ENCODE measurements at regions not wholly inside any gene's neighbourhood (a gene's known extent, or its start where the extent isn't known, plus 50 kb on each side); places are given as distances from the start of the nearest gene placed in this dataset.
"Not testable (repeated sequence)": the region's sequence is repeated elsewhere in the genome, so short reads cannot be mapped to it uniquely, and the experiment has no call there.

DNA sequence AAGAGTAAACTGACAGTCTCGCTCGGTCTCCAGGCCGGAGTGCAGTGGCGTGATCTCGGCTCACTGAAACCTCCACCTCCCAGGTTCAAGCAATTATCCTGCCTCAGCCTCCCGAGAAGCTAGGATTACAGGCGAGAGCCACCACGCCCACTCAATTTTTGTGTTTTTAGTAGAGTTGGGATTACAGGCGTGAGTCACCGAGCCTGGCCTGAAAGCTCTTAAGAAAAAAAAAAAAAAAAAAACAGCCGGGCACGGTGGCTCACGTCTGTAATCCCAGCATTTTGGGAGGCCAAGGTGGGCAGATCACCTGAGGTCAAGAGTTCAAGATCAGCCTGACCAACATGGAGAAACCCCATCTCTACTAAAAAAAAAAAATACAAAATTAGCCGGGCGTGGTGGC is 55.3 kb upstream of the THOC2 start:
- Mint-ChIP-seq H3K27ac (peak overlapping the region; percentile 15), H3K4me3 (peak overlapping the region; percentile 5)
- not testable (repeated sequence) for H3K27me3 Mint-ChIP-seq; H3K9me3 Mint-ChIP-seq; H3K36me3 Mint-ChIP-seq (ENCODE audit: low read depth); H3K4me1 Mint-ChIP-seq
- peak; percentile 50 for ATAC-seq (replicated peaks)

DNA sequence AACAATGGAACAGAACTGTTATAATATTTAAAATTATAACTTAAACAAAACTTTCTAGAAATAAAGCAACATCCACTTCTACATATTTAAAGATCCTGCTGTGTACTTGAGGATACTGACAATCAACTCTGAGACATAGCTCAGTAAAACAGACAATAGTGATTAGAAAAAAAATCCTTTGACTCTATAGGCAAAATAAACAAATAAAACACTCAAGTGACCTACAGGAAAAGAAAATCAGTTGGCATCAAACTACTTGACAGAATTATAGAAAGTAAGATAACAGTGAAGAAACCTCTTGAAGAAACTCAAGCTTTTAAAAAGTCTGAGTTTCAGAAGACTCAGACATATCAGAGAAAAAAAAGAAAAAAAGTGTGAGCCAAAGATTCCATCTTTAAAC is 55.9 kb upstream of the THOC2 start:
- no peaks in the 10 kb centered on the region for H3K9me3 Mint-ChIP-seq
- H3K4me1 Mint-ChIP-seq, result peaks cover 6% of the 10 kb centered on the region
- no peaks in the 10 kb centered on the region for H3K27me3 Mint-ChIP-seq
- H3K27ac Mint-ChIP-seq, result no peak overlapping the region
- H3K36me3 Mint-ChIP-seq (ENCODE audit: low read depth), result no peaks in the 10 kb centered on the region
- no peak for ATAC-seq (replicated peaks)
- H3K4me3 Mint-ChIP-seq, result no peak overlapping the region

DNA sequence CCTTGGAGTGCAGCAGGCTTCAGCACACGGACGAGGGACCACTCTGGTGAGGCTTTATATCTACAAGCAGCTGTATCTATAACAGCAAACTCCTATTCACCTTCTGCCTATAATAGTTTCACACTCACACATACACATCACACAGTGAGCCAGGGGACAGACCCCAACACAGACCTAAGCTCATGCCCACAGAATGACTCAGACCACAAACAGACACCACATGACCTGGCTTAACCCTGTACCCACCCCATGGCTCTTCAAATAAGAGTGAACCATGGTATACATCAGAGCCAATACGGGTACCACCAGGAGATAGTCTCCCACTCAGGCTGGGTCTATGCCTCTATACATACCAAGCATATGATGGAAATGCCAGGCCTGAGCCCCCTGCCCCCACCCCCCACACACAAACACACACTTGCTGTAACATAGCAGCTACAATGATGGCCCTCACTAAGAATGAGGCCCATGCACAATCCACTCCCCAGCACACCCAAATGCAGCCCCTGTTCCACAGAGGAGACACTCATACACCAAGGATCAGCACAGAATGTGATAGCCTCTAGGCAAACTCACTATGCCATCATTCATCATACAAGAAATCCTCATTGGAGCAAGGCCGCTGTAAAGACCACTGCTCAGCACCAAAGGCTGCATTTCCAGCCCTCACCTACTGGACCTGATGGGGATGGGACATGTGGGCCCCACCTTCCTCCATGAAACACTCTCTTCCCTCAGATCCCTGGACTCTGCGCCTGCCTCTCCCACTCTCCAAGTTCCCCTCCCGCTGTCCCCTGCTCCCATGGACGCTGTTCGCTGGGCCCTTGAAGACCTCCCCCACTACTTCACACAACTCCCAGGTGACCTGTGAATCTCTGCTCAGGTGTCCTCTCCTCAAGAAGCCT is 62.1 kb upstream of the XIAP start:
- H3K27ac Mint-ChIP-seq, result no peak overlapping the region
- ATAC-seq (replicated peaks), result peak; percentile 62
- H3K36me3 Mint-ChIP-seq (ENCODE audit: low read depth), result no peaks in the 10 kb centered on the region
- H3K9me3 Mint-ChIP-seq, result no peaks in the 10 kb centered on the region
- H3K4me1 Mint-ChIP-seq, result no peaks in the 10 kb centered on the region
- no peaks in the 10 kb centered on the region for H3K27me3 Mint-ChIP-seq
- H3K4me3 Mint-ChIP-seq, result no peak overlapping the region

DNA sequence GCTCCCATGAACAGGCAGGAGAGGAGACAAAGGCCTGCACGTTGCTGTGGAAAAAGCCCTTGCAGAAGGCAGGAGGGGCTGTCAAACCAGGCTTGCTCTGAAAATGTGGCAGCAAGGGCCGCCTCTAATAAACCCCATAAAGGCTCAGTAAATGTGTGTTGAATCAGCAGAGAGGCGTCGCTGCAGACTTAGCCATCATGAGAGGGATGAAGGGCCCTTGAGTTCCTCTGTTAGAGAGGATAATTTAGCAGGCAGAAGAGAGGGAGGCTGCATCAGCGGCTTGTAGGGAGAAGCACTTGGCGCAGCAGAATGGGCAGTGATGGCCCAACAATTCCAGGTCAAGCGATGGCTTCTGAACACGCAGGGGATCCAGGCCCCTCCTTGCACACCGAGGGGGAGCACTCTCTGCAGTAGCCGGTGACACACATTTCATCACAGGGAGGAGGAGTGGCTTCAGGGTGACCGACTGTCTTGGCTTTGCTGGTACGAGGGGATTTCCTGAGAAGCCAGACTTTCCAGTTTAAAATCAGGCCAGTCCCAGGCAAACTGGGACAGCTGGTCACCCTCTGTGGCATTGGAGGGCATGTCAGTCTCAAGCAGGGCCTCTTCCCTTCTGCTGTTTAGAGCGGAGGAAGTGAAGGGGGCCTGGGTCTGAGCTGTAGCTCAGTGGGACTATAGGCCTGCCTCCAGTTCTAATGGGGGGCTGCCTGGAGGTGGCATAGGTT is 61.0 kb upstream of the XIAP start:
- H3K9me3 Mint-ChIP-seq; H3K36me3 Mint-ChIP-seq (ENCODE audit: low read depth); H3K4me3 Mint-ChIP-seq; H3K27ac Mint-ChIP-seq; ATAC-seq (replicated peaks); H3K4me1 Mint-ChIP-seq; H3K27me3 Mint-ChIP-seq: not testable (repeated sequence)

DNA sequence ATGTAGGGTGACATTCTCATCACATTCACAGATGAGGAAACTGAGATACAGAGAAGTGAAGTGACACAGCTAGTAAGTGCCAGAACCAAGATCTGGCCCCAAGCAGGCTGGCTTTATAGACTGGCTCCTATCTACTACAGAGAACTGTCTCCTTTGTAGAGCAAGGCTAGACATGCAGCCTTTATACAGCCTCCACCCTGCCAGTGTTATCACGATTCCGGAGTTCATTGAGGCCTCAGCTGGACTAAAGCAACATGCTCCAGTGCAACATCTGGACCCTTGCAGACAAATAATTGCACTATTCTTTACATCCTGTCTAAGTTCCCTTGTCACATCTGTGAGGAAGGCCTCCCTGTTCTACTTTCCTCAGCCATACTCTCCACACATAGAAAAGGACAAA is 58.0 kb upstream of the XIAP start:
- no peaks in the 10 kb centered on the region for H3K27me3 Mint-ChIP-seq
- no peaks in the 10 kb centered on the region for H3K9me3 Mint-ChIP-seq
- no peak overlapping the region for H3K4me3 Mint-ChIP-seq
- H3K4me1 Mint-ChIP-seq, result peaks cover 4% of the 10 kb centered on the region
- H3K27ac Mint-ChIP-seq, result no peak overlapping the region
- no peaks in the 10 kb centered on the region for H3K36me3 Mint-ChIP-seq (ENCODE audit: low read depth)
- ATAC-seq (replicated peaks), result no peak

DNA sequence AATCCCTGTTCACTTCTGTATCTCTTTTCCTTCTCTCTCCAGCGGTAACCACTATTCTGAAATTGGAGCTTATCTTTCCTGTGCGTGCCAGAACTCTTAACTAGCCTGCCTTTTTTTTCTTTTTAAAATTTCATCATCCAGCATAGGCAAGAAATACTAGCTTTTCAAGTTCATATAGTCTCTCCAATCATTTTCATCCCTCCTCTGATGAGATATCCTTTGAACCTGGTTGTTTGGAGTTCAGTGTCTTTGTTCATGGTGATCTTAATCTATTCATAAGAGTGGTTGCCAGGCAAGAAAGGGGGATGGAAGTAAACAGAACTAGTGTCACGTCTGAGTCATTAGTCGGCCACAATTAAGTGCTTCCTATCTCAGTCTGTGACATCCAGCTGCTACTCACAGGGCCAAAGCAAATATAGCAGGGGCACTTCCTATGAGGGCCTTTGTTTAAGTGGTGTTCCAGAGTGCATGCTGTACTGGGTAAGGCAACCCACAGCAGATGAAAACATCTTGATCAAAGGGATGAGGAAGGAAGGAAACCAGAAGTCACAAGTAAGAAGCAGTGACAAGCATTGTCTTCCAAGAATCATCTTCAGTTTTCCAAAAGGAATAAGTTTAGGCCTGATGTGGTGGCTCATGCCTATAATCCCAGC is 56.4 kb upstream of the XIAP start:
- peak overlapping the region; percentile 85 for H3K27ac Mint-ChIP-seq
- H3K4me3 Mint-ChIP-seq, result peak overlapping the region; percentile 1
- no peaks in the 10 kb centered on the region for H3K36me3 Mint-ChIP-seq (ENCODE audit: low read depth)
- H3K4me1 Mint-ChIP-seq, result peaks cover 4% of the 10 kb centered on the region
- H3K9me3 Mint-ChIP-seq, result no peaks in the 10 kb centered on the region
- no peaks in the 10 kb centered on the region for H3K27me3 Mint-ChIP-seq
- peak; percentile 95 for ATAC-seq (replicated peaks)

DNA sequence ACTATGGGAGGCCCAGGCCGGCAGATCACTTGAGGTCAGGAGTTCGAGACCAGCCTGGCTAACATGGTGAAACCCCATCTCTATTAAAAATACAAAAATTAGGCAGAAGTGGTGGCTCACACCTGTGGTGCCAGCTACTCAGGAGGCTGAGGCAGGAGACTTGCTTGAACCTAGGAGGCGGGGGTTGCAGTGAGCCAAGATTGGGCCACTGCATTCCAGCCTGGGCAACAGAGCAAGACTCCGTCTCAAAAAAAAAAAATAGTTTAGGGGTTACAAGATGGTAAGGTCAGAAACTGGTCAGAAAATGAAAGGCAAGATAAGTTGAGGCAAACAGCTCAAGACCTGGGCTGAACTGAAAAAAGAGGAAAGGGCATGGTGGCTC is 55.9 kb upstream of the XIAP start:
- H3K4me1 Mint-ChIP-seq; ATAC-seq (replicated peaks); H3K4me3 Mint-ChIP-seq; H3K27me3 Mint-ChIP-seq; H3K9me3 Mint-ChIP-seq; H3K36me3 Mint-ChIP-seq (ENCODE audit: low read depth): not testable (repeated sequence)
- peak overlapping the region; percentile 85 for H3K27ac Mint-ChIP-seq

DNA sequence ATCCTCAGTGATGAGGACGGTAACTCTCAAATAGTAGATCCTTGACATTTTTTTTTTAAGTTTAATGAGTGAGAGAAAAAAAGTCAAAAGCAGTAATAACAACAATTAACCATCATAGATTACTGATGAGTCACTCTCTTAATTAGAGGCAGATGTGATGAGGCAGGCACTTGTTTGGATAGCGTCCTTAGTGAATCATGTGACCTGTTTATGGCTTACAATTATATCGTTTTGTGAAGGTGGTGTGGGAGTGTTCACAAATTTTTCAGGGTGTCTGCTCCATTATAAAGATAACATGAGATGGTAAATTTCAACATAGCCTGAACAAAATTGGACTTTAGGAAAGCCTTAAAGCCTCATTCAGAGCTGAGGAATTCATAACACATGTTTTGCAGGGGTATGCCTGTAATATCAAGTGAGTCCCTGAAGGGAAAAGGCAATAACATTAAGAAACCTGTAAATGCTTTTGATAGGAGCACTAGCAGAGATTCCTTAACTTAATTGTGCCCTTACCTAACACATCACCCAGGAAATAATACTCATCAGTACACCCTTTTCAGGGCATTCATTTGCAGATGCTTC is 51.9 kb upstream of the XIAP start:
- no peak overlapping the region for H3K27ac Mint-ChIP-seq
- H3K36me3 Mint-ChIP-seq (ENCODE audit: low read depth), result no peaks in the 10 kb centered on the region
- no peak for ATAC-seq (replicated peaks)
- H3K9me3 Mint-ChIP-seq, result no peaks in the 10 kb centered on the region
- peaks cover 4% of the 10 kb centered on the region for H3K4me1 Mint-ChIP-seq
- H3K4me3 Mint-ChIP-seq, result no peak overlapping the region
- H3K27me3 Mint-ChIP-seq, result no peaks in the 10 kb centered on the region

DNA sequence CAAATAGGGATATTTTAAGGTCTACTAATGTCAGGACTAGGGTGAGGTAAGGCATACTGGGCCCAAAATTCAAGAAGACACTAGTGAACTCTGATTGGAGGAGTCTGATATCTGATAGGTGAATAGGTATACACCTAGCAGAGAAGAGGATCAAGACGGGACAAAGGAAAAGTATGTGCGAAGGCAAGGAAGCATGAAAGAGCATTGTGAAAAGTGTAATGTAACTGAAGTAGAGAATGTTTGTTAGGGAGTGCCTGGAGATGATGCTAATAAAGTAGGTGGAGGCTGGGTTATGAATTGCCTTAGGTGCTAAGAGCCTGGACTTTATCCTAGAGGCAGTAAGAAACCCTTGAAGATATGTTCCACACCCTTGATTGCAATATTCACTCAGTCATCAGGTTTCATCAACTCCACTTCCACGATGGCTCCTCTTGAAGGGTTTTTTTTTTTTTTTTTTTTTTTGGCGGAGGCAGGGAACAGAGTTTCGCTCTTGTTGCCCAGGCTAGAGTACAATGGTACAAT is 49.9 kb upstream of the XIAP start:
- H3K27ac Mint-ChIP-seq, result no peak overlapping the region
- H3K9me3 Mint-ChIP-seq, result no peaks in the 10 kb centered on the region

More for the DNA sequence above, 49.9 kb upstream of the XIAP start:
- Mint-ChIP-seq H3K36me3 (ENCODE audit: low read depth) (no peaks in the 10 kb centered on the region), H3K4me1 (no peaks in the 10 kb centered on the region), H3K27me3 (no peaks in the 10 kb centered on the region), H3K4me3 (no peak overlapping the region)
- ATAC-seq (replicated peaks), result no peak
